ENCODE measurements at regions not wholly inside any gene's neighbourhood (a gene's known extent, or its start where the extent isn't known, plus 50 kb on each side); places are given as distances from the start of the nearest gene placed in this dataset.

GRCh38 chr7:156151658-156152057, 339.4 kb upstream of the SHH start:
- Histone ChIP-seq H3K4ac (ENCODE audit: low read depth, low read length) (no peak overlapping the region), H3K4me3 (ENCODE audit: insufficient read depth, low read depth, low read length) (no peak overlapping the region), H4K8ac (ENCODE audit: low read depth in 2 of 2, low read length in 2 of 2) (no peak overlapping the region), H3K14ac (replicated peaks; ENCODE audit: low read depth, low read length) (no peak overlapping the region), H2BK5ac (ENCODE audit: low read depth, low read length, poor library complexity, severe bottlenecking) (no peak overlapping the region), H3K9me3 (ENCODE audit: control insufficient read depth, insufficient read depth, low read length) (peaks cover 40% of the 10 kb centered on the region), H4K5ac (ENCODE audit: low read depth, low read length) (no peak overlapping the region), H3K36me3 (ENCODE audit: control insufficient read depth, insufficient read depth, low read length) (no peaks in the 10 kb centered on the region), H2BK20ac (ENCODE audit: low read depth, low read length) (no peak overlapping the region), H4K91ac (ENCODE audit: insufficient read depth, low read depth, low read length) (no peak overlapping the region), H3K18ac (ENCODE audit: low read depth, low read length) (no peak overlapping the region), H3K4me2 (ENCODE audit: low read depth, low read length) (no peak overlapping the region), H2AK5ac (ENCODE audit: low read depth, low read length) (no peak overlapping the region), H3K79me1 (ENCODE audit: low read depth in 1 of 2, low read length in 2 of 2) (no peaks in the 10 kb centered on the region), H3K9ac (ENCODE audit: low read depth, low read length) (no peak overlapping the region), H3K27ac (ENCODE audit: insufficient read depth, low read length) (no peak overlapping the region), H3K4me1 (ENCODE audit: control insufficient read depth, insufficient read depth, low read length) (no peaks in the 10 kb centered on the region), H2BK15ac (ENCODE audit: low read depth, low read length) (no peak overlapping the region), H3K27me3 (ENCODE audit: control insufficient read depth, insufficient read depth, low read length) (no peaks in the 10 kb centered on the region), H3K9me1 (ENCODE audit: insufficient read depth, low read length) (no peaks in the 10 kb centered on the region), H2BK120ac (ENCODE audit: low read depth, low read length) (no peak overlapping the region), H4K20me1 (ENCODE audit: insufficient read depth, low read length) (no peaks in the 10 kb centered on the region), H2AFZ (replicated peaks; ENCODE audit: low read length, poor library complexity) (no peak overlapping the region), H3K56ac (ENCODE audit: extremely low read depth, insufficient read depth, low read length) (no peak overlapping the region), H2AK9ac (replicated peaks; ENCODE audit: low read depth, low read length, poor library complexity) (no peak overlapping the region), H3K23ac (ENCODE audit: low read depth, low read length) (no peak overlapping the region)
- dilution Hi-C loops (cut with HindIII; ENCODE audit: low sequenced_read_pairs, unreplicated experiment) (no loop called here), intact Hi-C loops (cut with micrococcal nuclease) (no loop called here), in situ Hi-C loops (cut with MboI; ENCODE audit: low sequenced_read_pairs) (no loop called here)
- no CpG with 5 or more reads among the region's 6 CpGs for WGBS, 2 experiments (ENCODE audit: extremely low coverage in 2 of 2, insufficient read length in 1 of 2)
- ATAC-seq (ENCODE audit: low read depth) (no peak), DNase-seq (no peak)
- ChIA-PET POLR2A (ENCODE audit: unreplicated experiment) (no interaction called here), CTCF (no interaction called here)
- no TSS peak for BruUV-seq (replicated peaks)
- TF ChIP-seq MAFK (IDR thresholded peaks at IDR 0.05; ENCODE audit: low read depth, low read length) (no peak), CEBPB (IDR thresholded peaks at IDR 0.05; ENCODE audit: low read depth, low read length) (no peak), FOS (IDR thresholded peaks at IDR 0.05; ENCODE audit: low read depth, low read length) (no peak), RCOR1 (IDR thresholded peaks at IDR 0.05; ENCODE audit: insufficient replicate concordance, low read length) (no peak), CTCF (conservative IDR thresholded peaks at IDR 0.05; ENCODE audit: low read depth, low read length) (no peak), POLR2A (IDR thresholded peaks at IDR 0.05; ENCODE audit: low read depth, low read length) (no peak), USF2 (IDR thresholded peaks at IDR 0.05; ENCODE audit: low read depth, low read length) (no peak), CHD1 (IDR thresholded peaks at IDR 0.05; ENCODE audit: low read depth, low read length) (no peak), BHLHE40 (IDR thresholded peaks at IDR 0.05; ENCODE audit: low read depth, low read length) (no peak), SMC3 (IDR thresholded peaks at IDR 0.05; ENCODE audit: low read depth, low read length) (no peak), RFX5 (IDR thresholded peaks at IDR 0.05; ENCODE audit: low read depth, low read length) (no peak), RAD21 (IDR thresholded peaks at IDR 0.05; ENCODE audit: low read length) (no peak), MXI1 (IDR thresholded peaks at IDR 0.05; ENCODE audit: borderline replicate concordance, low read depth, low read length) (no peak), MAZ (IDR thresholded peaks at IDR 0.05; ENCODE audit: borderline replicate concordance, low read depth, low read length) (no peak), NFE2L2 (IDR thresholded peaks at IDR 0.05; ENCODE audit: low read depth, low read length) (no peak)
- TF ChIP-seq, protein P1, sequence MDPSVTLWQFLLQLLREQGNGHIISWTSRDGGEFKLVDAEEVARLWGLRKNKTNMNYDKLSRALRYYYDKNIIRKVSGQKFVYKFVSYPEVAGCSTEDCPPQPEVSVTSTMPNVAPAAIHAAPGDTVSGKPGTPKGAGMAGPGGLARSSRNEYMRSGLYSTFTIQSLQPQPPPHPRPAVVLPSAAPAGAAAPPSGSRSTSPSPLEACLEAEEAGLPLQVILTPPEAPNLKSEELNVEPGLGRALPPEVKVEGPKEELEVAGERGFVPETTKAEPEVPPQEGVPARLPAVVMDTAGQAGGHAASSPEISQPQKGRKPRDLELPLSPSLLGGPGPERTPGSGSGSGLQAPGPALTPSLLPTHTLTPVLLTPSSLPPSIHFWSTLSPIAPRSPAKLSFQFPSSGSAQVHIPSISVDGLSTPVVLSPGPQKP (IDR thresholded peaks at IDR 0.05; ENCODE audit: borderline replicate concordance, low read depth, low read length), result no peak
